AG08396 (cell line): ENCODE measurements at regions not wholly inside any gene's neighbourhood (a gene's known extent, or its start where the extent isn't known, plus 50 kb on each side); places are given as distances from the start of the nearest gene placed in this dataset.

Experiments
- DNase-seq: peaks from one replicate; pipeline ENCODE4 v3.0.0; 2012; ENCODE audit warnings: low spot score, mixed read lengths

DNA sequence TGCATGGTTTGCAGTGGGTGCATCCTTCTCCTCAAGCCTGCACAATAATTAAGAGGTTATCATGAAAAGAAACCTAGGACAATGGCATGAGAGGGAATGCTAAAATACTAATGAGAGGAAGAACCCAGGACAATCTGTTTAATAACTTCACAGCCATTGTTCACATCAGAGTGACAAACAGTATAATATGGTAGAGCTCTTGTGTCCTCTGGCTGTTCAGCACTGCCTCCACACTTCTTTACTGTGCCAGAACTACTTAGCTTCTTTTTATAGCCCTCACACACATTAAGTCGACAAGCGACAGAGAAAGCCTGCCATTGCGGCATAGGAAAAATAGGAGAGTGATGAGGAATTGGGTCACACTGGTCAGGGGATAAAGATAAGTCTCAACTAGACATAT is 65.0 kb upstream of the MEIS2 start:
- no peak for DNase-seq

DNA sequence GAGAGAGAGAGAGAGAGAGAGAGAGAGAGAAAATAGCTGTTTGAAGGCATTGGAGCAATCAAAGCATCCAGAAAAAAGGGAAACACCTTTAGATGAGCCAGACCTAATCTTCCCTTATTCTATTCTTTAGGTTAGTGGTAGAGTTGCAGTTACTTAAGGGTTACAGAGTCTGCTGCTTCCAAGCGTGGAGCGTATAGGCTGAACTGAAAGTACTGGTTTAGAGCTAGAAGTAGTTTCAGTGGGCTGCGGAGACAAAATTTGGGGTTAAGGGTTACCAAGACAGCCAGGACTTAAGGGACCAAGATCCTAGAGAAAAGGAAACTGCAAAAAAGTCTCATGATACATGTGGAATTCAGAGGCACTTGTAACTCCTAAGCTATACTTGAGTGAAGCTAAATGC is 66.1 kb upstream of the MEIS2 start:
- DNase-seq: no peak

DNA sequence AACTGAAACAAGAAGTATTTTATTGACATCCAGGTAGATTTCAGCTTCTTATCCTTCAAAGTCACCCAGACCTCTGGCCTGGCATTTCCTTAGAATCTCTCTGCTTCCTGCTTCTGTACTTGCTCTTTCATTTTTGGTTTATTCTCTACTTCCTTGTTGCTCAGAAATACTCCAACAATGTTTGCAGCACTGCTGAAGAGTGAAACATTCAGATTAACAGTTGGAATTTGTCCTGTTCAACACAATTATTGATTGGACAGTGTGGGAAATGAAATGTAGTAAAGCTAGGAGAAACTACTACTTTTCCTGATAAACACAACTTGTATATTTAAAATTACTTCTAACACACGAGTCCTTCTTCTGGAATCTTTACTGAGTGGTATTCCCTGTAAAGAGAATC is 81.0 kb upstream of the MEIS2 start:
- no peak for DNase-seq

DNA sequence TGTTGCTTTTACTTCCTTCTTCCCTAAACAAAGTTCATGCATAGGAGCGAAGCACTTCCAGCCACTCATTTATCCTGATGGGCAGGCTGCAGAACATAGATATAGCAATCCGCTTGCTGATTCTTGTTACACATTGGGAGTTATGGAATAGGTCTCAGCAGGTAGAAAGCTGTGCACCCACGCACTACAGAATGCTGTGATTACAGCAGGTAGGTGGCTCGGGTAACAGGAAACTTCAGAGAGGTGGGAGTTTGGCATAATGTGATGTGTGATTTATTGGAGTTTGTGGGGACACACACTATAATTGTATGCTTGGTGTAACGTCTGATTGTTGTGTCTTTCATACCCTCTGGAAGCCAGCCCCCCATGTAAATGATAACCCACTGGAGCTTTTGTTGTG is 99.2 kb upstream of the MEIS2 start:
- DNase-seq: no peak

DNA sequence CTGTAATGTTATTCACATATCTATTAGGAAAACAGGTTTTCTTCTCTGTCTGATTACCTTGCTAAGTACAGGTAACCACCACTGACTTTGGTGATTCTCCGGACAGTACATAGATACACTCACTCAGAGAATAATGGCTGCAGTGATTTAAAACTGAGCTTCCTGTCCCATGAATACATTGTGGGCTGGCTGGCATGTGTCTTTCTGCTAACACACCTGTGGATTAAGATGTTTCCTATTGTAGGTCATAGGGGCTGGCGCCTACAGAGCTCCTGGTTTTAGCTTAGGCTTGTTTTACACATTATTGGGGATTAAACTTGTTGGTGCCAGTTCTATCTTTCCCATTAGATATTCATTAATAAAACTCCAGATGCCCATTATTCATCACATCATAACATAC is 102.7 kb upstream of the MEIS2 start:
- no peak for DNase-seq

DNA sequence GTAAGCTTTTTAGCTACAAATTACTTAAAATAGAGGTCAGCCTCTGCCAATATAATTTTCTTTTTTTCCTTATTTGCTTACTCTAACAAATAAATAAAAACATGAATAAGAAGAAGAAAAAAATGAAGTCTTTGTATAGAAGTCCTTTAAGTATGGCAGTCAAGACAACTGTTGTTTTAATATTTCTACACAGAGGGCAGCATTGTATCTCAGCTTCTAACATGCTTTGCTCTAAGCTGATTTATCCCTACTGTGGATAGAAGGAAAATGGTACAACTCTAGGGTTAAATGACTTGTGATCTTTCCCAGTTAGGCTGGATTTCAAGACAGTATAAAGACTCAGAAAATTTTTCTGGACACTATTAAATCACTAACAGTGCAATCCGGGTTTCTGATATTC is 104.3 kb upstream of the MEIS2 start:
- no peak for DNase-seq

DNA sequence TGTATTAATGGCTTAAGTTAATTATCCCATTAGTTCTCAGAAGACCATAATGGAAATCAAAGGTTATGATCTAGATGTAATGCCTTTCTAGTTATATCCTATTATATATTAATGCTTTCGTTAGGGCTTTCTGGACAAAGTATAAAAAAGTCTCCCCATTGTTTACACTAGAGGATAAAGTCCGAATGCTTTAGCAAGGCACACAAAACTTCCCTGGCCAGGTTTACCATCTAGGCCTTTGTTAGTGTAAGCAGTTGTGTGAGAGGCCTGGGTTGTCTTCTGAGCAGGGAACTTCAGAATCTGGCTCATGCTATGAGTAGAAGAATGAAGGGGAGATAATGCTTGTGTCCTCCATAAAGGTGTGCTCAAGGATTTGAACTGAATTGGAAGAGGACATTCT is 106.3 kb upstream of the MEIS2 start:
- DNase-seq: no peak

DNA sequence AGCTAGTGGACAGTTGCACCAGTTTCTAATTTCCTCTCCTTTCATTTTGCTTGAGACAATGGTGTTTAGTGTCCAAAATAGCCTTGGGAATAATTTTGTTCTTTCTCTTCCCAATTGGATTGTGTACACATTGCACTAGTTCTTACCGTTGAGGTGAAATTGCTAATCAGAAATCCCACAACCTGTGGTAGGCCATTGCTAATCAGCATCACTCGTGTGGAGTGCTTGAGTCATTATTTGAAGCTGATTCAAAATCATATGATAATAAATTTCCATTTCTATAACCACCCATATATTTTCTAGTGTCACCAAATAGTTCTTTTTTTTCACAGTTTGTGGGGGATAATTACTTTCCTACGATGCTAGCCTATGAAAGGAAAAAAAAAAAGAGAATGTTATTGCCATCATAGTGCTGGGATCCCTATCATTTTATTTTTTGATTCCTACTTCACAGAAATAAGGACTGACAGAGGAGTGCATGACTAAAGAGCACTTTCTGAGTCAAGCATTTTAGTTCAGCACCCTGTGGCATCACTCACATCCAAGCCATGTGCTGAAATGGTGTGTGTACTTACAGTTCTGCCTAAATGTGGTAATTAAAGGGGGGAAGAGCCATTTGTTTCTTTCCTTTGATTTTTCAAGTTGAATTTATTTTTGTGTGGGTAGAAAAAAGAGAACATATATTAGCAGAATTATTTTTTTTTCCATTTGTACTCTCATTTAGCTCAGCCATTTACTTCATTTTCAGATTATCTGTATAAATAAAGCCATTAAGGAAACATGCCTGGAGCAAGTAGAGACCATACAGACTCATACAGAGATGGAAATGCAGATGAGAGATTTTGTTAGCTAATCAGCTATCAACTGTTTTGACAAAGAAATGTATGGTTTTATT is 108.0 kb upstream of the MEIS2 start:
- DNase-seq: no peak

DNA sequence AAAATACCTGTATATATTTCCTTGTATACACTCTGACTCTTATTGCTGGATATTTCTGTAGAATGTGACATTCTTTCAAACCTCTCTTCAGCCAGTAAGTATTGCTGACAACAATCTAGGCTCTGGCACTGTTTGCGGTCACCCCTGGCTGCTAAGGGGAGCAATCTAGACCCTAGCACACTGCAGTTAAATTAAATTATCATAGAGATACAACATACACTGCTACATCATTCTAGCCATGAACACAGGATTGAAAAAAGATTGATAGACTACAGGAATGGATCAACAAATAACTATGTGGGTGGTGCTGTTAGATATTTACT is 108.7 kb upstream of the MEIS2 start:
- no peak for DNase-seq

DNA sequence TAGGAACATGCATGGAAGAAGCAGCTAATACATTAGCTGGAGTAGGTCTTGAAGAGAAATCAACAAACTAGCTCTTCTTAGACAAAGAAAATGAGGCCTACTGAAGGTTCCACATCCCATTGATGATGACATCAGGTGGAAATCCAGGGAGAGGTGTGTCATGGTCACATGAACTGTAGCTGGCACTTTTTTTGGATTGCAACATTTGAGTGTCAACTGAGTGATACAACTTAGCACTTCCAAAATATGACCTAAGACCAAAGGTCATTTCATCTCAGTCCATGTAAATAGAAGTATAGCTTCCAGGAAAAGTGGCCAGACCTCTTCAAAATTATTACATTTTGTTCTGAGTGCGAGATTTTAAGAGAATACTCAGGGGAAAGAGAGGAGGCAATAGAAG is 117.2 kb upstream of the MEIS2 start:
- DNase-seq: no peak

DNA sequence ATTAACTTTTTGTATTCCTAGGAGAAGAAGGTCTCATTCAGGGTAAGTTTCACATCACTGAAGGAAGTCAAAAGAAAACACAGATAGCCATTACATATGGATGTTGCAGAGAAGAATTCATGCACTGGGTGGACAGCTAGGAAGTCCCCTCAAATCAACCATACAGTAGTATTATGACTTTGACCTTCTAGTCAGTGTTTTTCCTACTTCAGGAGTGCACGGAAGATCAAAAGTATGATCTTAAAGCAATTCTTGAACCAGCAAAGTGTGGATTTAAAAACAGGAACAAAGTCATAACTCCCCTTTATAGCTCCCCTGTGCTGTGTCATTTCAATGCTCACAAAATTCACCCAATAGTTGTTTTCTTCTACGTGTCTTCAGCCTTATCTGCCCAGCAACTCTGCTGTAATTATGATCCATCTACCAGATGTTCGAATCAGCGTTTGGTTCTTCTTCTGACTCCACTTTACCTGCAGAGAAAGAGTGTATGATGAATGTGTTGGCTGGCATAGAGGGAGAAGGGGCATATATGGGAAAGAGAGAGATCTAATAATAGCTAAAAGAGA is 118.1 kb upstream of the MEIS2 start:
- DNase-seq: no peak

DNA sequence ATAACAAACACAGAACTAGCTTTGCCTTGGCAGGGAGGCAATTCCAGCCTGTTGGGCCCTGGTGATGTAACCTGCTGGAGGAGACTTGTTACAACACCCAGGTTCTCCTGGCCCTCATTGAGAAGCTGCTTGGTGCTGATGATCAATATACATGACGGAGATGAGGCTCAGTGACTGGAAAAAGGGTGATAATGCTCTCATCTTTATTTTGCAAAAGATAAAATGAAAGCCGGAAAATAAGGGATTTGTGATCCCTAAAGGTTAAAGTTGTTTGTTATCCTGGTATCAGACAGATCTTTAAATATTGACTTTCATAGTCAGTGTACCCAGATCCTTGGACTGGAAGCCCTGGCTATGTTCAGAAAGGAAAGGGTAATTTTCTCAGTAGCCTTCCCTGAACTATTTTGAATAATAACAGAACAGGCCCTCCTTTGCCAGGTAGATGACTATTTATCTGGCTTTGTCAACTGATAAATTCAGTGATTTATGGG is 118.9 kb upstream of the MEIS2 start:
- no peak for DNase-seq

DNA sequence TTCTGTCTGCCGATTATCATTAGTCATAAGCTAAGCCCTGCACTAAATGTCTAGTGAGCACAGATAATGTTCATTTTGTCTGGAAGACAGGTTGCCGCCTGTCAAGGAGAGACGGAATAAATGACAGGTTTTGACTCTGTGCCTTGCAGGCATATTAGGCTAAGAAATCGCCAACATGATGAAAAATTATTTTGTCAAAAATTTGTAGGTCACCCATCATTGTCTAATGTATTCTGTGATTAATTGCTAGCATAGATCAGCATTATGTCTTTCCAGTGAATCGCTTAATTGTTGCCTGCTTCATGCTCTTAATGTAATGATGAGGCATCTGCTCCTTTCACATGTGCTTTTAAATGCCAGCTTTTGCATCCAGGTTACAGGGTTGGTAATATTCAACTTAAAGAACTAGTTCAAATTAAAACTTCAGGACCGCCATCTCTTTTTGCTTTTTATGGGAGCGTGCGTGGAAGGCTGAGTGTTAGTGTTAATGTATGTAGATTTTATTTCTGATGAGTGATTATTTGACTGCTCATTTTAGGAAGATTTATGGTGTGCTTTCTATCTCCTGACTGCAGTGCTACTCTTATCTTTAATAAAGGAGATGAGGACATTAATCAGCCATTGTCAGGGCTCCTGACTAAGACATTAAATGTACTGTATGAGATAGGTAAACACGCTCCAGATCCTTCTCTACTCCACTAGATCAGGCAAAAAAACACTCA is 120.8 kb upstream of the MEIS2 start:
- DNase-seq: no peak

DNA sequence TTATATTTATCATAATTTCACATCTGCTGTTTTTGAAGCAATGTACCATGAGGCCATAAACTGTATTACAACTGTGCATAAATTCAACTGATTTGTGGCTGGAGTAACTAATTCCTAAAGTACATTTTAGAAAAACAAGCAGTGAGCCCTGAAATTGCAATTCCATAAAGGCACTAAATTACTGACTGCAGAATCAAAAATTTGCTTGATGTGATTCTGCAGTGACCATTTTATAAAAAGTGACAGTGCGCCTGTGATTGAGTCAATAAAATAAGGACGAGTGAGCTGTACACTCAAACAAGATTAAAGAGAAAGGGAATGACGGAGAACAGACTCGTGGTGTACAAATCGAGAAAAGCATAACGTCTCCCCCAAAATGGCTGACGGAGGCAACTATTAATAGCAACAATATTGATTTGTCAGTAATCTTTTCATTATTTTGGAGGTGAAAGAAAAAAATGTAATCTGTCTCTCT is 121.4 kb upstream of the MEIS2 start:
- DNase-seq: no peak

DNA sequence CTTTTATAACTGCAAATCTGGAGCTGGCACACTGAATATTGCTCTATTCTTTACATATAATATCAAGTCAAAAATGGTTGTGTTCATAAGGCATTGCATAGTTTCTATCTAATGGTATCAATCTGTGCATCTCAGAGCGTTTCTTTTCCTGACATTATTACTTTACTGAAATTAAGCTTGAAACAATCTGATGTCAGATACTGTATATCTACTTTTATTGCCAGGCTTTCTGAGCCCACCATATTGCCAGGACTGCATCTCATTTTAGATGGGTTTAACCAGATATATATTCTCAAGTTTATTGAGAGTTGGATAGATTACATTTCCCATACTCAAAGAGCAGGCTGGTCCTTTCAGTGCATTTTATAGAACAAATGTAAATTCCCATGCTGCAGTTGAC is 122.7 kb upstream of the MEIS2 start:
- DNase-seq: no peak

DNA sequence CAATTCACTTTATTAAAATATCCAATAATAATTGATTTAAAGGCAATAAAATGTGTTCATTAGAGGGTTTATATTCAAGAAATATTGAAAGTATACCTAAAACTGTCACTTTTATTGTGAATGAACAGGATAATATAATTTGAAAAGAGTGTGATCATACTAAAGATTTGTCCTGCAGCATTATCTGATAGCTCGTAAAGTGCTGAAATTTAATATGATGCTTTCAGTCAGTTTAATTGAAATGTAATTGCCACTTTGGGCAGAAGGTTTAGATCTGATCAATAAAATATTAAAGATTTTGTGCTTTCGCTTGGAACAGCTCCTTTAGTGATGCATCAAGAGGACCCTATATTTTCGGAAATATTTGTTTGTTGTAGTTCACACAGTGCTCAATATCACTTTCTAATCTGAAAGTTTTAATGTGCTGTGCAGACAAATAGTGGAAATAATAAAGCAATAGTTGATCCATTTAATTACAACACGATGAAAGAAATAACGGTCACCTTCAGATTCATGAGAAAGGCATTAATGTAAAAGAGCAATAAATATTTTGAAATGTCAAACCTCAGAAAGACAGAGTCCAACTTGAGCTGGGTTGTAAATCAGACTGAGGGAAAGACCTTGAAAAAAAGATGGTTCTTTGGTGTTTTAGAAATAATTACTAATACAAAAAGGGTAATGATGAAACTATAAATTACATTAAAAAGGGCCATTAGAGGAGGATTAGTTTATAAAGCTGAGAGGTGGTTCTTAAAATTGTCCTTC is 129.7 kb upstream of the MEIS2 start:
- DNase-seq: no peak

DNA sequence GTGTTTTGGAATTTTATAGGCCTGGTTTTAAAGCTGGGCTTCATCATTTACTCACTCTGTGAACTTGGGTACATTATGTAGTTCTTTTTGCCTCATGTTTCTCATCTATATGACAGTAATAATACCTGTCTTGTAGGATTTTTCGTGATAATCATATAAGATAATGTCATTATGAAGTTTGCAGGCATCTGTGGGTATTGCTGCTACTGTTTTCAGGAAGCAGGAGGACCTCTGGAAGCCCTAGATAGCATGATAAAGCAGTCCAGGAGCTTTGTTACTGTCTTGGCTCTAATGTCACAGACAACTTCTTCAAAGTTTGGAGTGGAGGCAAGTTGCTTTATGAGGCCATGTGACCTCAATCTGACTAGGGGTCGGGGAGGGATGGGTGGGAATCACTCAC is 145.0 kb upstream of the MEIS2 start:
- DNase-seq: no peak

DNA sequence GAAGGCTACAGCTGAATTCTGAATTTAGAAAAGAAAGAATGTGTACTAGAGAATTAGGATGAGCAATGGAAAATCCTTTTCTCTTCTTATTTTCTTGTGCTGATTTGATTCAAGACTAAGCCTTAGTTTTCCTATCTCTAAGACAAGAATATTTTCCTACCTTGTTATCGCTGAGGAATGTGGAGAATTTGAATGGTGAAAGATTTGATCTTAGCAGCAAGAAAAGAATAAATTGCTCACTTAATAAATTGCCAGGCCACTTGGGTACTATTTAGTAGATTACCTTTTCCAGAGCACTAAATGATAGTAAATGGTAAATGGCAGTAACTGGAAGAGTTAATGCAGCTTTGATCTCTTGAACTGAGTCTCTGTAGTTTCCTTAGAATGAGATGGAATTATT is 145.7 kb upstream of the MEIS2 start:
- no peak for DNase-seq

DNA sequence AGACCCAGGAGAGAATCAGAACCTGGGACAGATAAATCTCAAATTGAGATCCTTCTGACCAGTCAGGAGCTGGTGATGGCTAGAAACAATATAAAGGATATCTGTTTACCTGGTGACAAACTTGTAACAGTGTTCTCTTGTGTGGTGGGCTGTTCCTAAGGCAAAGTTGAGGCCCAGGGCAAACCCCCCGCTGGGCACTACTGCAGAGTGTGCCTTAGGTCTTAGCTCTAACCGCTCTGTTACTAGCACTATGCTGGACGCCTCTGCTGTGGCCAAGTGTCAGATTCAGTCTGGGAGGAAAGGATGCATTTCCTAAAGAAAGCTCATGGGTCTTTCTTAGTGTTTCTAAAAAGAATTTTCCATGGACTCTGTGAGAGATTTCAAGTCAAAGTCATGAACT is 146.5 kb upstream of the MEIS2 start:
- no peak for DNase-seq

DNA sequence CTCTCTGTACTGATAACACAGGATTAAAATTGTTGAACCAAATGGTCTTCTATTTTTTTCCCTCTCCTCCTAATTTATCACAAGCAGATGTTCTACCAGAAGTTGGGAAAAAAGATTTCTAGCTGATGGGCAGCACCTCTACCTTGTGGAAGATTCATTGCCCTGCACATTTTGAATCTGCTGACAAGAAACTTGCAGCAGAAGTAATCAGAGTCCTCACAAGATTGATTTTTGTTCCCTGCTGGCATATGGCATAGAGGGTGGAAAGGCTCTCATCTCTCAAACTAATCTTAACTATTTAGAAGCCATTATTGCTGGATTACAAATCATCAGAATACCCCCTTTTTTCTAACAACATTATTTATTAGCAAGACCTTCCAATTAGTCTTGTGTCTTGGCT is 148.9 kb upstream of the MEIS2 start:
- no peak for DNase-seq

DNA sequence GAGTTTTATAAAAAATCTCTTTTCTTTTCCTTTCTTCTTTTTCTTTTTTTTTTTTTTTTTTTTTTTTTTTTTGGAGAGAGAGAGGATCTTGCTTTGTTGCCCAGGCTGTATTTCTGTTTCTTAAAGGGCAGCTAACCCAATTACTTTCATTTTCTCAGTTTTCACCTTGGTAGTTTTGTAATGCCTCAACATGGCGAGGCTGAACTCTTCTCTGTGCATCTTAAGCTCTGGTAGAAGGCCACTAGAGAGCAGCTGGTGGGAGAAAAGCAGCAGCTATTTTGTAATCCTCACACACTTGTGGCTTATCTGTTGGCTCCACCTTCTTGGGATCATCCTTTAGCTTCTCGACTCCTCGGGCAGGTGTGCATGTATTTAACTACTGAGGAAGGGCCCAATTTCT is 152.2 kb upstream of the MEIS2 start:
- DNase-seq: no peak

DNA sequence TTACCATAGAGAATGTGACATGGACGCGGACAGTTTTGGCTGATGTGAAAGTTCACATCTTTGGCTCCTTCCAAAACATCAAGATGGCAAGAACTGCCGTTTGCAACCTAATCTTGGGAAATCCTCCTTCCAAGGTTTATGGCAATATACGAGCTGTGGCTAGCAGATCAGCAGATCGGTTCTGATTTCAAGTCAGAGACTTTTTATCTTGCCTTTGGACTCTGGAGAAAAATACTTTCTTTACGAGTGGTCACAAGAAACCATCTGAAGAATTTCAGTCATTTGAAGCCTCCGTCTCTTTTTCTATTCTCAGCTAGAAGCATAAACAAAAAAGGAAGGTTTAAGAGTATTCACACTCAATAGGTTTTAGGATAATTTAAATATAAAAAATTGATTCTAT is 153.5 kb upstream of the MEIS2 start:
- DNase-seq: no peak
